ENCODE measurements at regions not wholly inside any gene's neighbourhood (a gene's known extent, or its start where the extent isn't known, plus 50 kb on each side); places are given as distances from the start of the nearest gene placed in this dataset.

DNA sequence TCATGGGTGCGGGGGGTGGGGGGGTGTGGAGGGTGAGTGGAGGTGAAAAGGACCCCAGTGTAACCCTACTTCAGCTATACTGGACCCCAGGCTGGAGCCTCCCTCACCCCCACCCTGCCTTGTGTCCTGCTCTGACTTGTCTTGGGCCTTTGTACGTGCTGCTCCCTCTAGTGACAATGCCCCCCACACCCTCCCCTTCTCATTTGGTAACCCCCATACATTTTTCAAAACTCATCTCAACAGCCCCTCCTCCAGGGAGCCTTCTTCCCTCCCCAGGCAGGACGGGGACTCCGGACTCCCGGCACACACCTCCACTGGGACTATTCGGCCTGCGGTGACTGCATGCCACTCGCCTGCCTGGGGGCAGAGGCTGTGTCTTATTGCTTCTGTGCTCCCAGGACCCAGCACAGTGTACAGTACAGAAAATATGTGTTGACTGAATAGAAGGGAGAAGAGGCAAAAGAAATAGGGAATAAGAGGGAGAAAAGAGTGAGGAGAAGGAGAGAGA lies 108.2 kb downstream of the VEGFA start (continued):
- TF ChIP-seq, protein P1, sequence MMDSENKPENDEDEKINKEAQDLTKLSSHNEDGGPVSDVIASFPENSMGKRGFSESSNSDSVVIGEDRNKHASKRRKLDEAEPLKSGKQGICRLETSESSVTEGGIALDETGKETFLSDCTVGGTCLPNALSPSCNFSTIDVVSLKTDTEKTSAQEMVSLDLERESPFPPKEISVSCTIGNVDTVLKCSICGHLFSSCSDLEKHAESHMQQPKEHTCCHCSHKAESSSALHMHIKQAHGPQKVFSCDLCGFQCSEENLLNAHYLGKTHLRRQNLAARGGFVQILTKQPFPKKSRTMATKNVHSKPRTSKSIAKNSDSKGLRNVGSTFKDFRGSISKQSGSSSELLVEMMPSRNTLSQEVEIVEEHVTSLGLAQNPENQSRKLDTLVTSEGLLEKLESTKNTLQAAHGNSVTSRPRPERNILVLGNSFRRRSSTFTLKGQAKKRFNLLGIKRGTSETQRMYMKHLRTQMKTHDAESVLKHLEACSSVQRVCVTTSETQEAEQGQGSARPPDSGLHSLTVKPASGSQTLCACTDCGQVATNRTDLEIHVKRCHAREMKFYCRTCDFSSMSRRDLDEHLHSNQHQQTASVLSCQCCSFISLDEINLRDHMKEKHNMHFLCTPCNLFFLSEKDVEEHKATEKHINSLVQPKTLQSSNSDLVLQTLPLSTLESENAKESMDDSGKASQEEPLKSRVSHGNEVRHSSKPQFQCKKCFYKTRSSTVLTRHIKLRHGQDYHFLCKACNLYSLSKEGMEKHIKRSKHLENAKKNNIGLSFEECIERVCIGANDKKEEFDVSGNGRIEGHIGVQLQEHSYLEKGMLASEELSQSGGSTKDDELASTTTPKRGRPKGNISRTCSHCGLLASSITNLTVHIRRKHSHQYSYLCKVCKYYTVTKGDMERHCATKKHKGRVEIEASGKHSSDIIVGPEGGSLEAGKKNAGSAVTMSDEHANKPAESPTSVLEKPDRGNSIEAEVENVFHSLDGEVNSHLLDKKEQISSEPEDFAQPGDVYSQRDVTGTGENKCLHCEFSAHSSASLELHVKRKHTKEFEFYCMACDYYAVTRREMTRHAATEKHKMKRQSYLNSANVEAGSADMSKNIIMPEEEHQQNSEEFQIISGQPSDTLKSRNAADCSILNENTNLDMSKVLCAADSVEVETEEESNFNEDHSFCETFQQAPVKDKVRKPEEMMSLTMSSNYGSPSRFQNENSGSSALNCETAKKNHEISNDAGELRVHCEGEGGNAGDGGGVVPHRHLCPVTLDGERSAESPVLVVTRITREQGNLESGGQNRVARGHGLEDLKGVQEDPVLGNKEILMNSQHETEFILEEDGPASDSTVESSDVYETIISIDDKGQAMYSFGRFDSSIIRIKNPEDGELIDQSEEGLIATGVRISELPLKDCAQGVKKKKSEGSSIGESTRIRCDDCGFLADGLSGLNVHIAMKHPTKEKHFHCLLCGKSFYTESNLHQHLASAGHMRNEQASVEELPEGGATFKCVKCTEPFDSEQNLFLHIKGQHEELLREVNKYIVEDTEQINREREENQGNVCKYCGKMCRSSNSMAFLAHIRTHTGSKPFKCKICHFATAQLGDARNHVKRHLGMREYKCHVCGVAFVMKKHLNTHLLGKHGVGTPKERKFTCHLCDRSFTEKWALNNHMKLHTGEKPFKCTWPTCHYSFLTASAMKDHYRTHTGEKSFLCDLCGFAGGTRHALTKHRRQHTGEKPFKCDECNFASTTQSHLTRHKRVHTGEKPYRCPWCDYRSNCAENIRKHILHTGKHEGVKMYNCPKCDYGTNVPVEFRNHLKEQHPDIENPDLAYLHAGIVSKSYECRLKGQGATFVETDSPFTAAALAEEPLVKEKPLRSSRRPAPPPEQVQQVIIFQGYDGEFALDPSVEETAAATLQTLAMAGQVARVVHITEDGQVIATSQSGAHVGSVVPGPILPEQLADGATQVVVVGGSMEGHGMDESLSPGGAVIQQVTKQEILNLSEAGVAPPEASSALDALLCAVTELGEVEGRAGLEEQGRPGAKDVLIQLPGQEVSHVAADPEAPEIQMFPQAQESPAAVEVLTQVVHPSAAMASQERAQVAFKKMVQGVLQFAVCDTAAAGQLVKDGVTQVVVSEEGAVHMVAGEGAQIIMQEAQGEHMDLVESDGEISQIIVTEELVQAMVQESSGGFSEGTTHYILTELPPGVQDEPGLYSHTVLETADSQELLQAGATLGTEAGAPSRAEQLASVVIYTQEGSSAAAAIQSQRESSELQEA (CRISPR knock-in tag; IDR thresholded peaks at IDR 0.05; ENCODE audit: not compliant biosample characterization) = no peak
- TF ChIP-seq, protein P2, sequence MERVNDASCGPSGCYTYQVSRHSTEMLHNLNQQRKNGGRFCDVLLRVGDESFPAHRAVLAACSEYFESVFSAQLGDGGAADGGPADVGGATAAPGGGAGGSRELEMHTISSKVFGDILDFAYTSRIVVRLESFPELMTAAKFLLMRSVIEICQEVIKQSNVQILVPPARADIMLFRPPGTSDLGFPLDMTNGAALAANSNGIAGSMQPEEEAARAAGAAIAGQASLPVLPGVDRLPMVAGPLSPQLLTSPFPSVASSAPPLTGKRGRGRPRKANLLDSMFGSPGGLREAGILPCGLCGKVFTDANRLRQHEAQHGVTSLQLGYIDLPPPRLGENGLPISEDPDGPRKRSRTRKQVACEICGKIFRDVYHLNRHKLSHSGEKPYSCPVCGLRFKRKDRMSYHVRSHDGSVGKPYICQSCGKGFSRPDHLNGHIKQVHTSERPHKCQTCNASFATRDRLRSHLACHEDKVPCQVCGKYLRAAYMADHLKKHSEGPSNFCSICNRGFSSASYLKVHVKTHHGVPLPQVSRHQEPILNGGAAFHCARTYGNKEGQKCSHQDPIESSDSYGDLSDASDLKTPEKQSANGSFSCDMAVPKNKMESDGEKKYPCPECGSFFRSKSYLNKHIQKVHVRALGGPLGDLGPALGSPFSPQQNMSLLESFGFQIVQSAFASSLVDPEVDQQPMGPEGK (CRISPR knock-in tag; IDR thresholded peaks at IDR 0.05) = peak; percentile 45; the same call in 1 of the 2 replicates
- TF ChIP-seq ZMYM3 (CRISPR knock-in tag; IDR thresholded peaks at IDR 0.05) = no peak
